ENCODE measurements at regions not wholly inside any gene's neighbourhood (a gene's known extent, or its start where the extent isn't known, plus 50 kb on each side); places are given as distances from the start of the nearest gene placed in this dataset.

GRCh38 chr9:118503236-118503635 lies 799.0 kb downstream of the TLR4 start:
- no peak for DNase-seq (ENCODE audit: low spot score)
- H3K9me3 Mint-ChIP-seq, result peaks cover 25% of the 10 kb centered on the region
- no peak overlapping the region for H3K4me3 Mint-ChIP-seq
- H3K27ac Mint-ChIP-seq, result no peak overlapping the region
- no peaks in the 10 kb centered on the region for H3K36me3 Mint-ChIP-seq (ENCODE audit: low read depth)
- H3K4me1 Mint-ChIP-seq (ENCODE audit: low read depth), result no peaks in the 10 kb centered on the region
- H3K27me3 Mint-ChIP-seq (ENCODE audit: low read depth), result no peaks in the 10 kb centered on the region

GRCh38 chr9:118510711-118511110 lies 806.5 kb downstream of the TLR4 start:
- Mint-ChIP-seq H3K27me3 (ENCODE audit: low read depth) (no peaks in the 10 kb centered on the region), H3K27ac (no peak overlapping the region), H3K36me3 (ENCODE audit: low read depth) (no peaks in the 10 kb centered on the region), H3K9me3 (peaks cover 22% of the 10 kb centered on the region), H3K4me1 (ENCODE audit: low read depth) (no peaks in the 10 kb centered on the region), H3K4me3 (no peak overlapping the region)
- no peak for DNase-seq (ENCODE audit: low spot score)

GRCh38 chr9:118515947-118516346 lies 811.7 kb downstream of the TLR4 start:
- H3K36me3 Mint-ChIP-seq (ENCODE audit: low read depth), result no peaks in the 10 kb centered on the region
- H3K4me3 Mint-ChIP-seq, result no peak overlapping the region
- no peak overlapping the region for H3K27ac Mint-ChIP-seq
- DNase-seq (ENCODE audit: low spot score), result no peak
- no peaks in the 10 kb centered on the region for H3K4me1 Mint-ChIP-seq (ENCODE audit: low read depth)
- no peaks in the 10 kb centered on the region for H3K27me3 Mint-ChIP-seq (ENCODE audit: low read depth)
- peaks cover 11% of the 10 kb centered on the region for H3K9me3 Mint-ChIP-seq

- Mint-ChIP-seq H3K4me3 (no peak overlapping the region), H3K27me3 (ENCODE audit: low read depth) (no peaks in the 10 kb centered on the region), H3K4me1 (ENCODE audit: low read depth) (no peaks in the 10 kb centered on the region), H3K9me3 (no peaks in the 10 kb centered on the region), H3K36me3 (ENCODE audit: low read depth) (no peaks in the 10 kb centered on the region), H3K27ac (no peak overlapping the region)
- no peak for DNase-seq (ENCODE audit: low spot score)
Measured at GRCh38 chr9:118521261-118521660, 817.1 kb downstream of the TLR4 start.

- no peak overlapping the region for H3K4me3 Mint-ChIP-seq
- H3K9me3 Mint-ChIP-seq, result no peaks in the 10 kb centered on the region
- H3K36me3 Mint-ChIP-seq (ENCODE audit: low read depth), result no peaks in the 10 kb centered on the region
- peak; percentile 3 for DNase-seq (ENCODE audit: low spot score)
- no peaks in the 10 kb centered on the region for H3K4me1 Mint-ChIP-seq (ENCODE audit: low read depth)
- H3K27me3 Mint-ChIP-seq (ENCODE audit: low read depth), result no peaks in the 10 kb centered on the region
- H3K27ac Mint-ChIP-seq, result no peak overlapping the region
Measured at GRCh38 chr9:118522093-118523028, 818.2 kb downstream of the TLR4 start.

- Mint-ChIP-seq H3K9me3 (no peaks in the 10 kb centered on the region), H3K4me3 (no peak overlapping the region), H3K4me1 (ENCODE audit: low read depth) (no peaks in the 10 kb centered on the region), H3K27ac (no peak overlapping the region), H3K36me3 (ENCODE audit: low read depth) (no peaks in the 10 kb centered on the region), H3K27me3 (ENCODE audit: low read depth) (no peaks in the 10 kb centered on the region)
- DNase-seq (ENCODE audit: low spot score), result no peak
Measured at GRCh38 chr9:118527261-118527660, 823.1 kb downstream of the TLR4 start.

- no peaks in the 10 kb centered on the region for H3K4me1 Mint-ChIP-seq (ENCODE audit: low read depth)
- no peaks in the 10 kb centered on the region for H3K36me3 Mint-ChIP-seq (ENCODE audit: low read depth)
- H3K9me3 Mint-ChIP-seq, result no peaks in the 10 kb centered on the region
Measured at GRCh38 chr9:118529210-118529609, 825.0 kb downstream of the TLR4 start.

GRCh38 chr9:118529624-118530214 lies 825.5 kb downstream of the TLR4 start:
- no peaks in the 10 kb centered on the region for H3K36me3 Mint-ChIP-seq (ENCODE audit: low read depth)
- H3K27me3 Mint-ChIP-seq (ENCODE audit: low read depth), result no peaks in the 10 kb centered on the region
- no peak overlapping the region for H3K27ac Mint-ChIP-seq
- H3K4me3 Mint-ChIP-seq, result no peak overlapping the region
- no peak for DNase-seq (ENCODE audit: low spot score)
- no peaks in the 10 kb centered on the region for H3K9me3 Mint-ChIP-seq
- no peaks in the 10 kb centered on the region for H3K4me1 Mint-ChIP-seq (ENCODE audit: low read depth)

More at GRCh38 chr9:118529210-118529609, 825.0 kb downstream of the TLR4 start:
- Mint-ChIP-seq H3K27me3 (ENCODE audit: low read depth) (no peaks in the 10 kb centered on the region), H3K27ac (no peak overlapping the region), H3K4me3 (no peak overlapping the region)
- DNase-seq (ENCODE audit: low spot score), result no peak

GRCh38 chr9:118532592-118532991 lies 828.4 kb downstream of the TLR4 start:
- H3K27me3 Mint-ChIP-seq (ENCODE audit: low read depth), result no peaks in the 10 kb centered on the region
- H3K9me3 Mint-ChIP-seq, result peaks cover 4% of the 10 kb centered on the region

GRCh38 chr9:118533101-118533500 lies 828.9 kb downstream of the TLR4 start:
- Mint-ChIP-seq H3K27ac (no peak overlapping the region), H3K9me3 (peaks cover 4% of the 10 kb centered on the region), H3K36me3 (ENCODE audit: low read depth) (no peaks in the 10 kb centered on the region), H3K27me3 (ENCODE audit: low read depth) (no peaks in the 10 kb centered on the region), H3K4me3 (no peak overlapping the region), H3K4me1 (ENCODE audit: low read depth) (no peaks in the 10 kb centered on the region)
- DNase-seq (ENCODE audit: low spot score), result no peak

More at GRCh38 chr9:118532592-118532991, 828.4 kb downstream of the TLR4 start:
- H3K4me3 Mint-ChIP-seq, result no peak overlapping the region
- DNase-seq (ENCODE audit: low spot score), result no peak
- no peaks in the 10 kb centered on the region for H3K4me1 Mint-ChIP-seq (ENCODE audit: low read depth)
- H3K36me3 Mint-ChIP-seq (ENCODE audit: low read depth), result no peaks in the 10 kb centered on the region
- H3K27ac Mint-ChIP-seq, result no peak overlapping the region

GRCh38 chr9:118533850-118534249 lies 829.6 kb downstream of the TLR4 start:
- no peaks in the 10 kb centered on the region for H3K27me3 Mint-ChIP-seq (ENCODE audit: low read depth)
- peaks cover 4% of the 10 kb centered on the region for H3K9me3 Mint-ChIP-seq
- no peaks in the 10 kb centered on the region for H3K36me3 Mint-ChIP-seq (ENCODE audit: low read depth)
- no peak overlapping the region for H3K27ac Mint-ChIP-seq
- no peak overlapping the region for H3K4me3 Mint-ChIP-seq
- no peak for DNase-seq (ENCODE audit: low spot score)
- no peaks in the 10 kb centered on the region for H3K4me1 Mint-ChIP-seq (ENCODE audit: low read depth)

GRCh38 chr9:118536153-118536552 lies 832.0 kb downstream of the TLR4 start:
- H3K4me3 Mint-ChIP-seq, result no peak overlapping the region
- H3K27ac Mint-ChIP-seq, result no peak overlapping the region
- peaks cover 4% of the 10 kb centered on the region for H3K9me3 Mint-ChIP-seq
- no peaks in the 10 kb centered on the region for H3K4me1 Mint-ChIP-seq (ENCODE audit: low read depth)
- no peaks in the 10 kb centered on the region for H3K27me3 Mint-ChIP-seq (ENCODE audit: low read depth)
- H3K36me3 Mint-ChIP-seq (ENCODE audit: low read depth), result no peaks in the 10 kb centered on the region
- DNase-seq (ENCODE audit: low spot score), result no peak

GRCh38 chr9:118538959-118539358 lies 830.3 kb downstream of the BRINP1 start:
- peaks cover 4% of the 10 kb centered on the region for H3K9me3 Mint-ChIP-seq
- DNase-seq (ENCODE audit: low spot score), result no peak

GRCh38 chr9:118553465-118553864 lies 815.8 kb downstream of the BRINP1 start:
- Mint-ChIP-seq H3K4me1 (ENCODE audit: low read depth) (no peaks in the 10 kb centered on the region), H3K27me3 (ENCODE audit: low read depth) (no peaks in the 10 kb centered on the region), H3K36me3 (ENCODE audit: low read depth) (no peaks in the 10 kb centered on the region), H3K27ac (no peak overlapping the region), H3K9me3 (peaks cover 9% of the 10 kb centered on the region), H3K4me3 (no peak overlapping the region)
- DNase-seq (ENCODE audit: low spot score), result no peak

More at GRCh38 chr9:118538959-118539358, 830.3 kb downstream of the BRINP1 start:
- no peaks in the 10 kb centered on the region for H3K4me1 Mint-ChIP-seq (ENCODE audit: low read depth)
- no peak overlapping the region for H3K4me3 Mint-ChIP-seq
- H3K27me3 Mint-ChIP-seq (ENCODE audit: low read depth), result no peaks in the 10 kb centered on the region
- H3K36me3 Mint-ChIP-seq (ENCODE audit: low read depth), result no peaks in the 10 kb centered on the region
- H3K27ac Mint-ChIP-seq, result no peak overlapping the region

Measured in T-helper 2 cell treated with Interferon-gamma antibody and Interleukin-4, amounts not matched to agents 5 μg/mL and 100 μg/mL, for 36 hours (primary cell).